Fibroblast of the conjunctiva (primary cell): ENCODE measurements at regions not wholly inside any gene's neighbourhood (a gene's known extent, or its start where the extent isn't known, plus 50 kb on each side); places are given as distances from the start of the nearest gene placed in this dataset.

Source experiments
- DNase-seq: peaks from one replicate; pipeline ENCODE4 v3.0.0-alpha.2; 2010; ENCODE audit warnings: low read depth

- DNase-seq: no peak
These were observed 132.0 kb upstream of the CTTNBP2NL start for GRCh38 chr1:112264010-112264409.

- DNase-seq: no peak
These were observed 131.5 kb upstream of the CTTNBP2NL start for GRCh38 chr1:112264553-112264952.

GRCh38 chr1:112265931-112266330 is 130.1 kb upstream of the CTTNBP2NL start:
- no peak for DNase-seq

GRCh38 chr1:112267206-112267605 is 128.8 kb upstream of the CTTNBP2NL start:
- no peak for DNase-seq

- DNase-seq: no peak
These were observed 128.1 kb upstream of the CTTNBP2NL start for GRCh38 chr1:112267929-112268328.

- no peak for DNase-seq
These were observed 127.6 kb upstream of the CTTNBP2NL start for GRCh38 chr1:112268408-112268807.

GRCh38 chr1:112271270-112271669 is 124.7 kb upstream of the CTTNBP2NL start:
- DNase-seq: no peak

- no peak for DNase-seq
These were observed 123.8 kb upstream of the CTTNBP2NL start for GRCh38 chr1:112272101-112272772.

GRCh38 chr1:112284796-112285195 is 111.2 kb upstream of the CTTNBP2NL start:
- DNase-seq: no peak

- DNase-seq: no peak
These were observed 110.7 kb upstream of the CTTNBP2NL start for GRCh38 chr1:112285316-112285715.

GRCh38 chr1:112285746-112286145 is 110.3 kb upstream of the CTTNBP2NL start:
- DNase-seq: no peak

GRCh38 chr1:112296908-112297307 is 99.1 kb upstream of the CTTNBP2NL start:
- DNase-seq: no peak

GRCh38 chr1:112297536-112297935 is 98.5 kb upstream of the CTTNBP2NL start:
- DNase-seq: no peak

GRCh38 chr1:112298558-112298957 is 97.5 kb upstream of the CTTNBP2NL start:
- DNase-seq: peak; percentile 33

- DNase-seq: no peak
These were observed 91.9 kb upstream of the CTTNBP2NL start for GRCh38 chr1:112304126-112304525.

- DNase-seq: no peak
These were observed 91.4 kb upstream of the CTTNBP2NL start for GRCh38 chr1:112304612-112305011.

- no peak for DNase-seq
These were observed 88.0 kb upstream of the CTTNBP2NL start for GRCh38 chr1:112307930-112308591.

GRCh38 chr1:112308716-112309115 is 87.3 kb upstream of the CTTNBP2NL start:
- DNase-seq: no peak

- no peak for DNase-seq
These were observed 86.5 kb upstream of the CTTNBP2NL start for GRCh38 chr1:112309499-112309898.

- DNase-seq: no peak
These were observed 83.7 kb upstream of the CTTNBP2NL start for GRCh38 chr1:112312315-112312714.

- DNase-seq: no peak
These were observed 83.1 kb upstream of the CTTNBP2NL start for GRCh38 chr1:112312879-112313278.

GRCh38 chr1:112316254-112316913 is 79.6 kb upstream of the CTTNBP2NL start:
- DNase-seq: no peak

- DNase-seq: no peak
These were observed 78.9 kb upstream of the CTTNBP2NL start for GRCh38 chr1:112317140-112317539.
